ENCODE measurements at regions not wholly inside any gene's neighbourhood (a gene's known extent, or its start where the extent isn't known, plus 50 kb on each side); places are given as distances from the start of the nearest gene placed in this dataset.
"Not testable (repeated sequence)": the region's sequence is repeated elsewhere in the genome, so short reads cannot be mapped to it uniquely, and the experiment has no call there.

DNA sequence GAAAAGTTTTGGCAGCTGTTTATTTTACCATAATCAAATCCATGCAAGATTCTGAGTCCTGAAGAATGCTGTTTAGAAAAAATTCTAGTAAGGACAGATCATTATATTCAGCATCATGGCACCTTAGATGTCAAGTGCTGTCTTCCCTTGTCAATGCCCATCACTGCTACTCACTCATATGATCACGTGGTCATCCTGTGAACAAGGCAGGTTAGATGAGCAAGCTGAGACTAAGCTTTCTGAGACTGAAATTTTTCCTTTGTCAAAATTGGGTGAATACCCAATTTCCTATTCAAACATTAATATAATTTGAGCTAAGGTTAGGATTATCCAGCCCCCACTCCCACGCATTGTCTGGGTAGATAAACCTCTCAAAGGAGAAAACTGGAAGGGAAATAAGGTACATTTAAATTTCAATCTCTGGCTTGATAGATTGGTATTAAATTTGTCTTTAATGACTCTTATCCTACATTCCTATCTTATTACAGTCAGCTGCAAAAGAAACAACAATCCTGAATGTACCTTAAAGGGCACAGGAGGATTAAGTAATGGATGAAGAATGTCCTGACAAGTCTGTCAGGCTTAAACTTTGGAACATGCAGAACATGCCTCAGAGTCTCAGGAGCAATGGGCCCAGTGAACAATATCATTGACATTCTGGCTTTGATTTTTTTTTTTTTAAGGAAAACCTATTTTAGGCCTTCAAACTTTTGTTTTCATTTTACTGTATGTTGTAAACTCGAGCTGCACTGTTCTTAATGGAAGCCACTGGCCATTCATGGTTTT lies 148.7 kb upstream of the RANBP3L start:
- Histone ChIP-seq H3K4me1 (ENCODE audit: control insufficient read depth, insufficient read depth, low read length) (no peaks in the 10 kb centered on the region), H3K9me3 (ENCODE audit: control insufficient read depth, low read length) (peaks cover 2% of the 10 kb centered on the region), H3K27ac (ENCODE audit: low read length) (no peak overlapping the region), H3K4me3 (ENCODE audit: low read length) (no peak overlapping the region), H3K27me3 (ENCODE audit: control insufficient read depth, insufficient read depth) (no peaks in the 10 kb centered on the region)
- WGBS = 70% methylated on average over 3 of the region's 3 CpGs
- intact Hi-C loops (cut with DNase I) = no loop called here
- ATAC-seq (no peak), DNase-seq (no peak)

DNA sequence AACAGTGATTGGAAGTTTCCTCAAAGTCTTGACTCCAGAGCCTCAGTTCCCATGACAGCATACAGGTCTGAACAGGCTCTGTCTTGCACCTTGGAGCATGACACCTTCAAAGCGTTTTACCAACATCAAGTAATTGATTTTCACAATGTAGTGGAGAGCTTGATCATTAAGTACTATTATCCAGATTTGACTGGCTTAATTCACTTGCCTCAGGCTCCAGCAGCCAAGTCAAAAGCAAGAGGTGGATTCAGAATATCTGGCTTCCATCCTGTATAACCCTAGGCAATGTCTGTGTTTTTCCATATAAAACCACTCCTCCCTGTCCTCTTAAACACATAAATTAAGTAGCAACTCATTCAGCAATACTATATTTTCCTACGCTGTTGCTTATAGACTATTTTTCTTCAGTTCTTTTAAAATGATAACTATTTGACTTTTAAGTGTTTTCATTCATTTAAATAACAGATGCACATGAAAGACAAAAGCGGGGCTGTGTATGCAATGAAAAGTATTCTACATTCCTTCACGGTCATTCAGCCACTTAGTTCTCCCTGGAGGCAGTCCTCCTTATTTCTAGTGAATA lies 150.8 kb upstream of the RANBP3L start:
- ATAC-seq (no peak), DNase-seq (no peak)
- WGBS = 76% methylated on average over 4 of the region's 4 CpGs
- Histone ChIP-seq H3K4me3 (ENCODE audit: low read length) (no peak overlapping the region), H3K27ac (ENCODE audit: low read length) (no peak overlapping the region), H3K9me3 (ENCODE audit: control insufficient read depth, low read length) (peaks cover 8% of the 10 kb centered on the region), H3K27me3 (ENCODE audit: control insufficient read depth, insufficient read depth) (no peaks in the 10 kb centered on the region), H3K4me1 (ENCODE audit: control insufficient read depth, insufficient read depth, low read length) (no peaks in the 10 kb centered on the region)
- intact Hi-C loops (cut with DNase I) = no loop called here

DNA sequence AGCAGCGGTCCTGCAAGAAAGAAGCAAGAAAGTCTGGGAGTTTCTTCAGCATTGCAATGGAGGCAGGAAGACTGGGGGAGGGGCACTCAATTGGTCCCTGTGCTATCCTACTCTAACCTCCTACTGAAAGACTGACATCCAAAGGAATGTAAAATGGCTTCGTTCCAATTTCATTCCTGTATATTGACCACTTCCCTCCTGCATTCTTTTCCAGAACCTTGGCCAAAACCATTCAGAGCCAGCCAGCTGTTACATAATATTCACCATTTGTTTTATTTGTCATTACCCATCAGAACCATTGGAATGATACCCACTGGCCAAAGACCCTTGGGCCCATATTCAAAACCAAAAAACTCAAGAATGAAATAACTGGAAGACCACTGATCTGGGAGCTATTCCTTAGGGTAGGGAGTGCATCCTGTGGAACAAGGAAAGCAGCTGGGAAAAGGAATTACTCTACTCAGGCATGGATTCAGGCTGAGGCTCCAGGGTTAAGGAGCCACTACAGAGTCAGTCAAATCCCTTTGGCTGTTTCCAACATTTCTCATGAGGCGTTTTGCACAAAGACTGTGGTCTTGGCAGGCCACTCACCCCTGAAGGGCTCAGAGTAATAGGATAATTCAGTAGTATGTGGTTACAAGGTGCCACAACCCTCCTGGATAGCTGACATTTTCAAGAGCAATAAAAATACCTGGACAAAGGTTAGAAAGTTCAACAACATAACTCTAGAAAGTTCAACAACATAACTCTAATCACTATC lies 148.7 kb upstream of the SLC1A3 start:
- WGBS = 73% methylated on average over 3 of the region's 3 CpGs
- Histone ChIP-seq H3K27me3 (ENCODE audit: control insufficient read depth, insufficient read depth) (no peaks in the 10 kb centered on the region), H3K4me3 (ENCODE audit: low read length) (no peak overlapping the region), H3K9me3 (ENCODE audit: control insufficient read depth, low read length) (peaks cover 8% of the 10 kb centered on the region), H3K27ac (ENCODE audit: low read length) (no peak overlapping the region), H3K4me1 (ENCODE audit: control insufficient read depth, insufficient read depth, low read length) (no peaks in the 10 kb centered on the region)
- intact Hi-C loops (cut with DNase I) = no loop called here
- ATAC-seq = no peak
- DNase-seq = no peak

DNA sequence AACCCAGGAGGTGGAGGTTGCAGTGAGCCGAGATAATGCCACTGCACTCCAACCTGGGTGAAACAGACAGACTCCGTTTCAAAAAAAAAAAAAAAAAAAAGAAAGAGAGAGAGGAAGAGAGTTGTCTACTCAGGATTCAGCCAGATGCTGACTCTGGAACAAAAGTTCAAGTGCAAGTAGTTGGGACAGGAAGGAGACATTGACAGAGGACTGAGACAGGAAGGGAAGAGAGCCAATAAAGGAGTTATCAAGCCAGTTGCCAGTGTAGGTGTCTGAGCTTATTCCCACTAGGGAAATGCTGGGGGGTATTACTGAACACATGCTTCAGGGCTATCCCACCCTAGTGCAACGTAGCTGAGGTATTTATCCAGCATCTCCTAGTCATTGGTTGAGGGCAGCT lies 147.7 kb upstream of the SLC1A3 start:
- 52% methylated on average over 3 of the region's 3 CpGs for WGBS
- DNase-seq = no peak
- H3K9me3 ChIP-seq (ENCODE audit: control insufficient read depth, low read length) = peaks cover 8% of the 10 kb centered on the region
- no peak for ATAC-seq
- H3K4me1 ChIP-seq (ENCODE audit: control insufficient read depth, insufficient read depth, low read length) = no peaks in the 10 kb centered on the region
- intact Hi-C loops (cut with DNase I) = no loop called here
- no peak overlapping the region for H3K4me3 ChIP-seq (ENCODE audit: low read length)
- H3K27me3 ChIP-seq (ENCODE audit: control insufficient read depth, insufficient read depth) = no peaks in the 10 kb centered on the region
- no peak overlapping the region for H3K27ac ChIP-seq (ENCODE audit: low read length)

DNA sequence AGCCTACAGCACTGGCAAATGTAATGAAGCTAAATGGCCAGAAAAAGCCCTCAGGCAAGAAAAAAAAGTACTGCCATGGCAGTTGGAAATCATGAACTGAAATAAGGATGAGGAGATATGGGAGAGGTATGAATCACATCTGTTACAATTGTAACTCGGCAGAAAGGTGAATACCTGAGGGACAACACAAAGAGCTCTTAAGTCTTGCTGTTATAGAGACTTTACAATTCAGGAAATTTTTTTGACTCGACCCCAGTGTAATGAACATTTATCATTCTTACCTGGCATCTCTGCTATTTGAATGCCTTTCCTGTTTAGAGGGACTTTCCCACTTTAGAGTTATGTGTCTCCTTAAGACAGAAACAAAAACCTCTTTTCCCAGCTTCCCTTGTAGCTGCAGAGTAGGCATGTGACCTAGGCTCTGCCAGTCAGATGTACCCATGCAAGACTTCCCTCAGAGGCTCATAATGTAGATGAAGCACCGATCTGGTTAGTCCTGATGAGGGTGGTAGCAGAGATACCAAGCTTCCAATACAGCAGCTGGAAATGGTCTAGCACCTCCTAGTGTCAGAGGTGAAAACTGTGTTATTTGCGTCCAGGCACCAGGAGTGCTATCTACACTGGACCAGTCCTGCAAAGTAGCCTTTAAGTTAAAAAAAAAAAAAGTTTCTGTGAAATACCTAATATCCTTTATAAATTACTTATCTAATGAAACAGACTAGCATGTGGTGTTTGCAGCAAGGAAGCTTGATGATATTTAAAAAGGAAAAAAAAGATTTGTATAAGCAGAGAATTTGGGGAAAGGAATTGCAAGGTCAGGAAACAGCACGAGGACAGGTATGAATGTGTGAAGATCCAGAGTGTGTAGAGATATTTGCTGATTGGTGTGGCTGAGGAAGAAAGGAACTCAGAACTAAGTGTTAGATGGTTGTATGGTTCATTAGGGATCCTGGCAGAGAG lies 146.9 kb upstream of the SLC1A3 start:
- Histone ChIP-seq H3K4me1 (ENCODE audit: control insufficient read depth, insufficient read depth, low read length) (no peaks in the 10 kb centered on the region), H3K9me3 (ENCODE audit: control insufficient read depth, low read length) (peaks cover 10% of the 10 kb centered on the region), H3K27me3 (ENCODE audit: control insufficient read depth, insufficient read depth) (no peaks in the 10 kb centered on the region), H3K4me3 (ENCODE audit: low read length) (no peak overlapping the region), H3K27ac (ENCODE audit: low read length) (no peak overlapping the region)
- ATAC-seq (no peak), DNase-seq (no peak)
- 61% methylated on average over 5 of the region's 5 CpGs for WGBS
- intact Hi-C loops (cut with DNase I) = no loop called here

DNA sequence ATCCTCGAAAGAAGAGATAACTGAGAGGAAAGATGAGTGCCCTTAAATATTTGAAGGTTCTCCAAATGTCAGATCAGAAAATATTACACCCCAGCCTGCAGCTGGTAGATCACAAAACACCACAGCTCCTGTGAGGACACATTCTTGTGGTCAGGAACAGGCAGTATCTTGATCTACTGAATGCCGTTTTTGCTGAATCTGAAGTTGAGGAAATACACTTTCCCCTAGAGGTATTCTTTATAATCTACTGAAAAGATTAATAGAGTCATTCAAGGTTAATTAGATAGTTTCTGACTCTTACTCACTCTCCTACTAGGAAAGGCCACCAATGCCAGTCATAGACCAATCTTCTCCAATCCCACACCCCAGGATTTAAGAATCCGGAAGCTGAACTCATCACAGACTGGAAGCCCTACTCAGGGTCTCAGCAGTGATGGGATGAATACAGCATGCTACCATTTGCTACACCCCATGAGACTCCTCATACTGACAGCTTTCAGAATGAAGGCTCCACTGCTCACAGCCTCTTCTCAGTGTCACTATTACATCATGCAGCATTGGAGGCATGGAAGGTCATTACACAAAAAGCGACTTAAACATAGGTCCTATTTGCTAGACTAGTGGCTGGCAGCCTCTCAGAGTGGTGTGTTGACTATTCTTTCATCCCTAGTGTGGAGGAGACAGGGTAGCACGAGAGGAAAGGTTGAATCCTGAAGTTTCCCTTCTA lies 143.9 kb upstream of the SLC1A3 start:
- DNase-seq (no peak), ATAC-seq (no peak)
- WGBS = 59% methylated on average over 5 of the region's 5 CpGs

DNA sequence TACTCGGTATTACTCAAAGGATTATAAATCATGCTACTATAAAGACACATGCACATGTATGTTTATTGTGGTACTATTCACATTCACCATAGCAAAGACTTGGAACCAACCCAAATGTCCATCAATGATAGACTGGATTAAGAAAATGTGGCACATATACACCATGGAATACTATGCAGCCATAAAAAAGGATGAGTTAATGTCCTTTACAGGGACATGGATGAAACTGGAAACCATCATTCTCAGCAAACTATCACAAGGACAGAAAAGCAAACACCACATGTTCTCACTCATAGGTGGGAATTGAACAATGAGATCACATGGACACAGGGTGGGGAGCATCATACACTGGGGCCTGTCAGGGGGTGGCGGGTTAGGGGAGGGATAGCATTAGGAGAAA lies 130.5 kb upstream of the SLC1A3 start:
- H3K27ac ChIP-seq (ENCODE audit: low read length); H3K9me3 ChIP-seq (ENCODE audit: control insufficient read depth, low read length); ATAC-seq; H3K27me3 ChIP-seq (ENCODE audit: control insufficient read depth, insufficient read depth); H3K4me1 ChIP-seq (ENCODE audit: control insufficient read depth, insufficient read depth, low read length); intact Hi-C loops (cut with DNase I); H3K4me3 ChIP-seq (ENCODE audit: low read length); DNase-seq: not testable (repeated sequence)
- 92% methylated on average over 2 of the region's 2 CpGs for WGBS

More for the DNA sequence above, 143.9 kb upstream of the SLC1A3 start:
- intact Hi-C loops (cut with DNase I) = no loop called here
- H3K27me3 ChIP-seq (ENCODE audit: control insufficient read depth, insufficient read depth) = no peaks in the 10 kb centered on the region
- H3K9me3 ChIP-seq (ENCODE audit: control insufficient read depth, low read length) = peaks cover 2% of the 10 kb centered on the region
- no peaks in the 10 kb centered on the region for H3K4me1 ChIP-seq (ENCODE audit: control insufficient read depth, insufficient read depth, low read length)
- no peak overlapping the region for H3K27ac ChIP-seq (ENCODE audit: low read length)
- no peak overlapping the region for H3K4me3 ChIP-seq (ENCODE audit: low read length)

DNA sequence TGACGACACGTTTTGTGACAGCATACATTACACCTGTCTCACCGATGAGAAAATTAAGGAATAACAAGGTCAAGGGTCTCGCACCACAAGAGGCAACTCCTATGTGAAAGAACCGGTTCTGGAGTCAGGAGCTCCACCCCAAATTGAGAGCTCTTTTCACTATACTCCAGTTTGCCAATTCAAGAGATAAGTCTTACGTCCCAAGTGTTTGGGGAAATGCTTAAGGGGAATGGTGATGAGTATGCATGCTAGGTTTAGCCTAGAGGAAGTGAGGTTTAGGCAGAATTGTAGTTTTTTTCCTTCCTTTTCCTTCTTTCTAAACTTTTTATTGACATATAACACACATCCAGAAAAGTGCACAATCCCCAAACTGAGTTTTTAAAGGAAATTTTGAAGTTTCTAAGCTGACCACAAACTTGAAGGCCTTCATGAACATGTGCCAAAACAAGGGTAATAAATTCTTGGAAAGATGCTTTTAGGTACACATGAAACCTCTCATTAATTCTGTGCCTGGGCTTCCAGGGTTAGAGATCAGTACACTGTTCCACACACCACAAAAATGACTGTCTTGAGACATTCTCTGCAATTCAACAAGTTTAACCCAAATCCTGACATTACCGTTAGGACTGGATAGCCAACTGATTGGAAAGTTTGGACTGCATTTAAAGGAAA lies 127.6 kb upstream of the SLC1A3 start:
- WGBS = 81% methylated on average over 7 of the region's 7 CpGs
- no peaks in the 10 kb centered on the region for H3K27me3 ChIP-seq (ENCODE audit: control insufficient read depth, insufficient read depth)
- no peaks in the 10 kb centered on the region for H3K9me3 ChIP-seq (ENCODE audit: control insufficient read depth, low read length)
- no peak overlapping the region for H3K27ac ChIP-seq (ENCODE audit: low read length)
- no peak overlapping the region for H3K4me3 ChIP-seq (ENCODE audit: low read length)
- H3K4me1 ChIP-seq (ENCODE audit: control insufficient read depth, insufficient read depth, low read length) = no peaks in the 10 kb centered on the region
- no peak for DNase-seq
- no peak for ATAC-seq
- intact Hi-C loops (cut with DNase I) = no loop called here

DNA sequence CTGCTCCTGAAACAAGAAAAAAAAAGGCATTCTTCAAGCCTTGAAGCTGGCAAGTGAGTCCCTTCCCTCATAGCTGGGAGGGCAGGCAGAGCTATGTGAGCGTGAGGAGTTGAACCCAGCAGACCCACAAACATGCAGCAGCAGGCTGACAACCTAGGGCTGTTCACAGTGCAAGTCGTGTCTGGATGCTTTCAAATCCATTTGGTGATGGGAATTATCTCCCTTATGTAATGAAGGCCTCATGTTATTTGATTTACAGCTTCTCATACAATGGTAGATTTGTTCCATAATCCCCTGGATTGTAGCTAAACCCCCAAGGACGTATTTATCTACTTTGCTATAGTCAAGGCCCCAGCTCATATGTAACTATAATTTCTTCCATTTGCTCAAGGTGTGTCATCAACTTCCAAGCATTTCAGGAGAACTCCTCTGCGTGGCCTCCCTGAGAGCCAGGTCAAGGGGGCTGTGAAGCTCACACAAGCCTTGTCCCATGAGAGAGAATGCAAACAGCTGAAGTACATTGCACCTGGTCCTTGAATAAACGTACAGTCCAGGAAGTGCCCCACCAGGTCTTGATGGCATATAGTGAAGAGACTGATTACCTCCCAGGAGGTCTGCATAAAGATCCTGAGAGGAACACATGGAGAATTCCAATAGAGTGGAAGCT lies 124.8 kb upstream of the SLC1A3 start:
- no peak overlapping the region for H3K27ac ChIP-seq (ENCODE audit: low read length)
- H3K4me3 ChIP-seq (ENCODE audit: low read length) = no peak overlapping the region
- H3K9me3 ChIP-seq (ENCODE audit: control insufficient read depth, low read length) = no peaks in the 10 kb centered on the region
- ATAC-seq = no peak
- no peak for DNase-seq
- intact Hi-C loops (cut with DNase I) = no loop called here
- no peaks in the 10 kb centered on the region for H3K27me3 ChIP-seq (ENCODE audit: control insufficient read depth, insufficient read depth)
- H3K4me1 ChIP-seq (ENCODE audit: control insufficient read depth, insufficient read depth, low read length) = no peaks in the 10 kb centered on the region
- 72% methylated on average over 5 of the region's 5 CpGs for WGBS

Data from right cardiac atrium (tissue), 5 donors.